Upper lobe of left lung (tissue), 4 donors: ENCODE measurements at regions not wholly inside any gene's neighbourhood (a gene's known extent, or its start where the extent isn't known, plus 50 kb on each side); places are given as distances from the start of the nearest gene placed in this dataset.

Experiments
- POLR2A ChIP-seq, 4 donors: fragments of 450-650 bp; IDR thresholded peaks; one replicate each; pipeline ENCODE4 v1.5.1; 2016 to 2017; ENCODE audit warnings: antibody characterized with exemption in 4 of 4, mild to moderate bottlenecking in 2 of 4
- TF ChIP-seq, protein P1 (sequence below), 6 experiments: fragments of 450-650 bp in 4 of 6; fragments of 200-600 bp in 2 of 6; sonication (generic) in 2 of 6; IDR thresholded peaks; one replicate each; pipeline ENCODE4 v1.5.1; 2016 to 2019; ENCODE audit warnings: antibody characterized with exemption in 6 of 6

DNA sequence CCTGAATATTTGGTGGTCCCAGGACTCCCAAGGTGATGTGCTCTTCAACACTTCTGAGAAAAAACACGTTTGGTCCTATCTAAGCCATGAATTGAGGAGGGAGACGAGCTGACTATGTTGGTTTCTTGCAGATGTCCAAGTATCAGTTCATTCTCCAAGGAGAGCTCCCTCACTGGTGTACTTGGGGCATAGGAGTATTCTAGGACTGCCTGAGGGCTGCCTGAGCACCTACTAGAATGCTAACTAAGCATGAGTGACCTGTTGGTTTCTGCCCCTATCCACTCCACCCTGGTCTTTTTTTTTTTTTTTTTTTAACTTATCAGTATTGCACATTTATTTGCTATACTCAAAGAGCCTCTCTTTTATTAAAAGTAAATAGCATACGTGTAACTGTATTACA is 200.5 kb upstream of the FANCL start:
- TF ChIP-seq, protein P1, sequence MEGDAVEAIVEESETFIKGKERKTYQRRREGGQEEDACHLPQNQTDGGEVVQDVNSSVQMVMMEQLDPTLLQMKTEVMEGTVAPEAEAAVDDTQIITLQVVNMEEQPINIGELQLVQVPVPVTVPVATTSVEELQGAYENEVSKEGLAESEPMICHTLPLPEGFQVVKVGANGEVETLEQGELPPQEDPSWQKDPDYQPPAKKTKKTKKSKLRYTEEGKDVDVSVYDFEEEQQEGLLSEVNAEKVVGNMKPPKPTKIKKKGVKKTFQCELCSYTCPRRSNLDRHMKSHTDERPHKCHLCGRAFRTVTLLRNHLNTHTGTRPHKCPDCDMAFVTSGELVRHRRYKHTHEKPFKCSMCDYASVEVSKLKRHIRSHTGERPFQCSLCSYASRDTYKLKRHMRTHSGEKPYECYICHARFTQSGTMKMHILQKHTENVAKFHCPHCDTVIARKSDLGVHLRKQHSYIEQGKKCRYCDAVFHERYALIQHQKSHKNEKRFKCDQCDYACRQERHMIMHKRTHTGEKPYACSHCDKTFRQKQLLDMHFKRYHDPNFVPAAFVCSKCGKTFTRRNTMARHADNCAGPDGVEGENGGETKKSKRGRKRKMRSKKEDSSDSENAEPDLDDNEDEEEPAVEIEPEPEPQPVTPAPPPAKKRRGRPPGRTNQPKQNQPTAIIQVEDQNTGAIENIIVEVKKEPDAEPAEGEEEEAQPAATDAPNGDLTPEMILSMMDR (IDR thresholded peaks at IDR 0.05) = no peak
- TF ChIP-seq POLR2A (IDR thresholded peaks at IDR 0.05) = no peak
